KMS-11 (cell line): ENCODE measurements at regions not wholly inside any gene's neighbourhood (a gene's known extent, or its start where the extent isn't known, plus 50 kb on each side); places are given as distances from the start of the nearest gene placed in this dataset.

ENCODE experiments used
- H2AFZ ChIP-seq: fragments of 200-600 bp; sonication (generic); 2 replicates; pipeline ENCODE4 v1.6.1; 2016; ENCODE audit warnings: antibody characterized with exemption, mixed run types, low read depth
- H3K27ac ChIP-seq: fragments of 200-600 bp; sonication (generic); 2 replicates; pipeline ENCODE4 v1.6.1; 2016; ENCODE audit warnings: mild to moderate bottlenecking, mixed run types
- H3K27me3 ChIP-seq: fragments of 200-600 bp; sonication (generic); 2 replicates; pipeline ENCODE4 v1.6.1; 2017; ENCODE audit warnings: mild to moderate bottlenecking, low read depth, mixed run types, moderate library complexity; ENCODE audit not compliant: insufficient read depth
- H3K36me3 ChIP-seq: fragments of 200-600 bp; sonication (generic); 2 replicates; pipeline ENCODE4 v1.6.1; 2017; ENCODE audit warnings: mild to moderate bottlenecking, mixed run types; ENCODE audit not compliant: insufficient read depth
- H3K4me1 ChIP-seq: fragments of 200-600 bp; sonication (generic); 2 replicates; pipeline ENCODE4 v1.6.1; 2016; ENCODE audit warnings: mild to moderate bottlenecking, low read depth, mixed run types; ENCODE audit not compliant: poor library complexity, severe bottlenecking
- H3K4me2 ChIP-seq: fragments of 200-600 bp; sonication (generic); 2 replicates; pipeline ENCODE4 v1.7.0; 2016; ENCODE audit warnings: mild to moderate bottlenecking, mixed run types
- H3K4me3 ChIP-seq: fragments of 200-600 bp; sonication (generic); IDR thresholded peaks from 2 replicates; pipeline ENCODE4 v1.6.1; 2017; ENCODE audit warnings: low read depth, low read length, mixed read lengths; ENCODE audit not compliant: insufficient read depth
- H3K79me2 ChIP-seq: fragments of 200-600 bp; sonication (generic); 2 replicates; pipeline ENCODE4 v1.6.1; 2016; ENCODE audit warnings: low read depth, mixed run types; ENCODE audit not compliant: insufficient read depth
- H3K9ac ChIP-seq: fragments of 200-600 bp; sonication (generic); 2 replicates; pipeline ENCODE4 v1.6.1; 2016; ENCODE audit warnings: mild to moderate bottlenecking, mixed run types
- H4K20me1 ChIP-seq: fragments of 200-600 bp; sonication (generic); 2 replicates; pipeline ENCODE4 v1.6.1; 2016; ENCODE audit warnings: mild to moderate bottlenecking, mixed run types; ENCODE audit not compliant: insufficient read depth
- CTCF ChIP-seq: fragments of 200-600 bp; sonication (generic); conservative IDR thresholded peaks from 2 replicates; pipeline ENCODE4 v1.6.1; 2017; ENCODE audit warnings: low read depth, mild to moderate bottlenecking, antibody characterized with exemption, low read length, moderate library complexity, mixed read lengths

- peaks cover 26% of the 10 kb centered on the region for H3K4me1 ChIP-seq
Observed at GRCh38 chr7:142461437-142461836, 203.6 kb upstream of the PRSS58 start.

GRCh38 chr7:142460402-142461117, 202.7 kb upstream of the PRSS58 start:
- Histone ChIP-seq H3K4me1 (peaks cover 26% of the 10 kb centered on the region), H3K36me3 (no peaks in the 10 kb centered on the region), H2AFZ (no peak overlapping the region), H3K79me2 (no peaks in the 10 kb centered on the region), H3K27me3 (no peaks in the 10 kb centered on the region), H3K9ac (no peak overlapping the region), H3K4me3 (no peak overlapping the region), H4K20me1 (no peaks in the 10 kb centered on the region), H3K27ac (no peak overlapping the region), H3K4me2 (no peak overlapping the region)
- no peak for TF ChIP-seq CTCF

More at GRCh38 chr7:142461437-142461836, 203.6 kb upstream of the PRSS58 start:
- H3K9ac ChIP-seq = no peak overlapping the region
- H2AFZ ChIP-seq = no peak overlapping the region
- TF ChIP-seq CTCF = no peak
- H3K36me3 ChIP-seq = no peaks in the 10 kb centered on the region
- H3K27me3 ChIP-seq = no peaks in the 10 kb centered on the region
- no peak overlapping the region for H3K27ac ChIP-seq
- H3K4me2 ChIP-seq = no peak overlapping the region
- no peak overlapping the region for H3K4me3 ChIP-seq
- H3K79me2 ChIP-seq = no peaks in the 10 kb centered on the region
- H4K20me1 ChIP-seq = no peaks in the 10 kb centered on the region

DNA sequence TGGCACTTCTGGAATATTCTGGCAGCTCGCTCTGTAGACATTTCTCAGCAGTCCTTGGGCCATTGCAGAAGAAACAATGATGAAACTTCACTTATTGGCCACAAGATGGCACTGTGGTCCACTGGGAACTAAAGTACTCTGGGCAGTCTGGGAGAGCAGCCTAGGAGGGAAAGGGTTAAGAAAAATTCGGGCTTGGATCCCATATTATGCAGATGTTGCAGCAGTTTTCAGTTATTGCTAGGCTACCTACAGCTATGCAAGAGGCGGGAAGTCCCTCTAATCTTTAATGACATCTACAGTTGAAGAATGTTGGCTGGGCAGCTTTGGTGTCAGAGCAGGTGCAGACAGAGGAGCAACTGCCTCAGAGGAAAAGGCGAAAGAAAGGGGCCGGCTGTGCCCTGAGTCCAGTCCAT, 201.7 kb upstream of the PRSS58 start:
- H3K4me3 ChIP-seq = no peak overlapping the region
- H3K36me3 ChIP-seq = no peaks in the 10 kb centered on the region
- no peaks in the 10 kb centered on the region for H3K27me3 ChIP-seq
- H3K9ac ChIP-seq = no peak overlapping the region; the same call in 1 of the 2 replicates
- no peaks in the 10 kb centered on the region for H4K20me1 ChIP-seq
- H3K4me1 ChIP-seq = peaks cover 26% of the 10 kb centered on the region
- peak; percentile 96 for TF ChIP-seq CTCF
- no peaks in the 10 kb centered on the region for H3K79me2 ChIP-seq
- peak overlapping the region; percentile 28; the same call in 1 of the 2 replicates for H2AFZ ChIP-seq
- peak overlapping the region; percentile 48 for H3K27ac ChIP-seq
- peak overlapping the region; percentile 10; the same call in 1 of the 2 replicates for H3K4me2 ChIP-seq

DNA sequence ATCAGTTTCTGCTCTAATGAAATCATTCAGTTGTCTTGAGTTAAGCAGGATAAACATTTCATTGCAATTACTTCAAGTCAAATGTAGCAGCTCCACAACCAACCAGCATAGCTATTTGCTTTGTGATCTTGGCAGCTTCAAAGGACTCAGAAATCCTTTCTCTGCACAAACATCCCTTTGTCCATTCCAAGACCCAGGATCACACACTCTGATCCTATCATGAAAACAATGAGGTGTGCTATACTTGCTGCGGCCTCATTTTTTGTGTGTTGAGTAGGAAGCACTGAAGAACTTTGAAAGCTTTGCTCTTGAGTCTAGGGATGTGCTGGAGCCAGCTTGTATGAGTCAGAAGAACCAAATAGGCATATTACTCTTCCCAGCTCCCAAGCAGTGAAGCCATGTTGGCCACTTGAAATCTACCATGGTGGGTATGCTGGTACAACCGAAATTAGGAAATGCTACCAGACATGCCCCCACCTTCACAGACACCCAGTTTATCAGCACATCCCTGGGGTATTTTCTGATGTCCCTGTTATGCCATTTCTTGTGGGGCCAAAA, 199.4 kb upstream of the PRSS58 start:
- H3K27me3 ChIP-seq = no peaks in the 10 kb centered on the region
- no peaks in the 10 kb centered on the region for H3K79me2 ChIP-seq
- no peak overlapping the region for H2AFZ ChIP-seq
- H3K36me3 ChIP-seq = no peaks in the 10 kb centered on the region
- H3K9ac ChIP-seq = no peak overlapping the region
- H3K4me1 ChIP-seq = peaks cover 14% of the 10 kb centered on the region
- no peak overlapping the region for H3K4me2 ChIP-seq
- no peak overlapping the region for H3K4me3 ChIP-seq
- no peaks in the 10 kb centered on the region for H4K20me1 ChIP-seq
- H3K27ac ChIP-seq = no peak overlapping the region
- TF ChIP-seq CTCF = no peak
